ENCODE measurements at regions not wholly inside any gene's neighbourhood (a gene's known extent, or its start where the extent isn't known, plus 50 kb on each side); places are given as distances from the start of the nearest gene placed in this dataset.
A peak's percentile ranks its signal among the peaks of the same experiment; 100 is the strongest.

- Histone ChIP-seq H3K9ac (ENCODE audit: low read depth in 1 of 2, low read length in 2 of 2) (peak overlapping the region; percentile 85), H3K36me3 (ENCODE audit: control insufficient read depth in 2 of 2, insufficient read depth in 2 of 2, low read length in 2 of 2) (no peaks in the 10 kb centered on the region), H3K27ac (ENCODE audit: low read depth in 2 of 2, low read length in 2 of 2) (peak overlapping the region; percentile 81 to 86), H3K4me3 (ENCODE audit: low read length in 2 of 2) (peak overlapping the region; percentile 80 to 99), H3K9me3 (ENCODE audit: control insufficient read depth in 2 of 2, low read length in 2 of 2) (no peaks in the 10 kb centered on the region), H3K4me1 (ENCODE audit: control insufficient read depth in 2 of 2, insufficient read depth in 2 of 2, low read length in 2 of 2) (peaks cover 19 to 21% of the 10 kb centered on the region in 2 donors), H3K27me3 (ENCODE audit: control insufficient read depth in 2 of 2, insufficient read depth in 2 of 2, low read length in 2 of 2) (no peaks in the 10 kb centered on the region)
Measured at GRCh38 chr1:9428601-9429341, 110.5 kb upstream of the SLC25A33 start.

GRCh38 chr1:9429342-9429711, 109.9 kb upstream of the SLC25A33 start:
- H3K27me3 ChIP-seq (ENCODE audit: control insufficient read depth in 2 of 2, insufficient read depth in 2 of 2, low read length in 2 of 2) = no peaks in the 10 kb centered on the region
- peaks cover 24% of the 10 kb centered on the region in 2 donors for H3K4me1 ChIP-seq (ENCODE audit: control insufficient read depth in 2 of 2, insufficient read depth in 2 of 2, low read length in 2 of 2)
- no peaks in the 10 kb centered on the region for H3K9me3 ChIP-seq (ENCODE audit: control insufficient read depth in 2 of 2, low read length in 2 of 2)
- H3K27ac ChIP-seq (ENCODE audit: low read depth in 2 of 2, low read length in 2 of 2) = peak overlapping the region; percentile 67 to 86
- H3K36me3 ChIP-seq (ENCODE audit: control insufficient read depth in 2 of 2, insufficient read depth in 2 of 2, low read length in 2 of 2) = no peaks in the 10 kb centered on the region
- H3K4me3 ChIP-seq (ENCODE audit: low read length in 2 of 2) = peak overlapping the region; percentile 80 to 99
- H3K9ac ChIP-seq (ENCODE audit: low read depth in 1 of 2, low read length in 2 of 2) = peak overlapping the region; percentile 85

GRCh38 chr1:9434247-9435152, 104.8 kb upstream of the SLC25A33 start:
- peak overlapping the region in 1 of 2 donors; percentile 92 for H3K27ac ChIP-seq (ENCODE audit: low read depth in 2 of 2, low read length in 2 of 2)
- no peaks in the 10 kb centered on the region for H3K27me3 ChIP-seq (ENCODE audit: control insufficient read depth in 2 of 2, insufficient read depth in 2 of 2, low read length in 2 of 2)
- H3K36me3 ChIP-seq (ENCODE audit: control insufficient read depth in 2 of 2, insufficient read depth in 2 of 2, low read length in 2 of 2) = no peaks in the 10 kb centered on the region
- H3K9ac ChIP-seq (ENCODE audit: low read depth in 1 of 2, low read length in 2 of 2) = no peak overlapping the region
- H3K9me3 ChIP-seq (ENCODE audit: control insufficient read depth in 2 of 2, low read length in 2 of 2) = no peaks in the 10 kb centered on the region
- H3K4me3 ChIP-seq (ENCODE audit: low read length in 2 of 2) = no peak overlapping the region
- H3K4me1 ChIP-seq (ENCODE audit: control insufficient read depth in 2 of 2, insufficient read depth in 2 of 2, low read length in 2 of 2) = peaks cover 28 to 52% of the 10 kb centered on the region in 2 donors

GRCh38 chr1:9435153-9435636, 104.1 kb upstream of the SLC25A33 start:
- H3K9me3 ChIP-seq (ENCODE audit: control insufficient read depth in 2 of 2, low read length in 2 of 2) = no peaks in the 10 kb centered on the region
- H3K4me3 ChIP-seq (ENCODE audit: low read length in 2 of 2) = peak overlapping the region; percentile 6 to 23
- H3K36me3 ChIP-seq (ENCODE audit: control insufficient read depth in 2 of 2, insufficient read depth in 2 of 2, low read length in 2 of 2) = no peaks in the 10 kb centered on the region
- H3K27me3 ChIP-seq (ENCODE audit: control insufficient read depth in 2 of 2, insufficient read depth in 2 of 2, low read length in 2 of 2) = no peaks in the 10 kb centered on the region
- H3K27ac ChIP-seq (ENCODE audit: low read depth in 2 of 2, low read length in 2 of 2) = peak overlapping the region; percentile 72 to 92
- peaks cover 27 to 50% of the 10 kb centered on the region in 2 donors for H3K4me1 ChIP-seq (ENCODE audit: control insufficient read depth in 2 of 2, insufficient read depth in 2 of 2, low read length in 2 of 2)
- peak overlapping the region in 1 of 2 donors; percentile 56 for H3K9ac ChIP-seq (ENCODE audit: low read depth in 1 of 2, low read length in 2 of 2)

- peak overlapping the region in 1 of 2 donors; percentile 56 for H3K9ac ChIP-seq (ENCODE audit: low read depth in 1 of 2, low read length in 2 of 2)
- peaks cover 27 to 55% of the 10 kb centered on the region in 2 donors for H3K4me1 ChIP-seq (ENCODE audit: control insufficient read depth in 2 of 2, insufficient read depth in 2 of 2, low read length in 2 of 2)
- H3K9me3 ChIP-seq (ENCODE audit: control insufficient read depth in 2 of 2, low read length in 2 of 2) = no peaks in the 10 kb centered on the region
- H3K4me3 ChIP-seq (ENCODE audit: low read length in 2 of 2) = peak overlapping the region in 1 of 2 donors; percentile 6
- H3K36me3 ChIP-seq (ENCODE audit: control insufficient read depth in 2 of 2, insufficient read depth in 2 of 2, low read length in 2 of 2) = no peaks in the 10 kb centered on the region
- H3K27ac ChIP-seq (ENCODE audit: low read depth in 2 of 2, low read length in 2 of 2) = peak overlapping the region; percentile 72 to 92
- no peaks in the 10 kb centered on the region for H3K27me3 ChIP-seq (ENCODE audit: control insufficient read depth in 2 of 2, insufficient read depth in 2 of 2, low read length in 2 of 2)
Measured at GRCh38 chr1:9435854-9436640, 103.2 kb upstream of the SLC25A33 start.

GRCh38 chr1:9437961-9438430, 101.3 kb upstream of the SLC25A33 start:
- Histone ChIP-seq H3K9ac (ENCODE audit: low read depth in 1 of 2, low read length in 2 of 2) (peak overlapping the region in 1 of 2 donors; percentile 35), H3K9me3 (ENCODE audit: control insufficient read depth in 2 of 2, low read length in 2 of 2) (no peaks in the 10 kb centered on the region), H3K27me3 (ENCODE audit: control insufficient read depth in 2 of 2, insufficient read depth in 2 of 2, low read length in 2 of 2) (no peaks in the 10 kb centered on the region), H3K27ac (ENCODE audit: low read depth in 2 of 2, low read length in 2 of 2) (peak overlapping the region; percentile 33 to 61), H3K4me3 (ENCODE audit: low read length in 2 of 2) (no peak overlapping the region), H3K4me1 (ENCODE audit: control insufficient read depth in 2 of 2, insufficient read depth in 2 of 2, low read length in 2 of 2) (peaks cover 29 to 55% of the 10 kb centered on the region in 2 donors), H3K36me3 (ENCODE audit: control insufficient read depth in 2 of 2, insufficient read depth in 2 of 2, low read length in 2 of 2) (no peaks in the 10 kb centered on the region)

GRCh38 chr1:9438431-9439073, 100.7 kb upstream of the SLC25A33 start:
- Histone ChIP-seq H3K4me3 (ENCODE audit: low read length in 2 of 2) (no peak overlapping the region), H3K4me1 (ENCODE audit: control insufficient read depth in 2 of 2, insufficient read depth in 2 of 2, low read length in 2 of 2) (peaks cover 29 to 55% of the 10 kb centered on the region in 2 donors), H3K27ac (ENCODE audit: low read depth in 2 of 2, low read length in 2 of 2) (peak overlapping the region; percentile 29 to 61), H3K9me3 (ENCODE audit: control insufficient read depth in 2 of 2, low read length in 2 of 2) (no peaks in the 10 kb centered on the region), H3K27me3 (ENCODE audit: control insufficient read depth in 2 of 2, insufficient read depth in 2 of 2, low read length in 2 of 2) (no peaks in the 10 kb centered on the region), H3K9ac (ENCODE audit: low read depth in 1 of 2, low read length in 2 of 2) (no peak overlapping the region), H3K36me3 (ENCODE audit: control insufficient read depth in 2 of 2, insufficient read depth in 2 of 2, low read length in 2 of 2) (no peaks in the 10 kb centered on the region)

- peaks cover 28 to 50% of the 10 kb centered on the region in 2 donors for H3K4me1 ChIP-seq (ENCODE audit: control insufficient read depth in 2 of 2, insufficient read depth in 2 of 2, low read length in 2 of 2)
- no peaks in the 10 kb centered on the region for H3K27me3 ChIP-seq (ENCODE audit: control insufficient read depth in 2 of 2, insufficient read depth in 2 of 2, low read length in 2 of 2)
- H3K27ac ChIP-seq (ENCODE audit: low read depth in 2 of 2, low read length in 2 of 2) = peak overlapping the region; percentile 29 to 61
- no peaks in the 10 kb centered on the region for H3K9me3 ChIP-seq (ENCODE audit: control insufficient read depth in 2 of 2, low read length in 2 of 2)
- no peaks in the 10 kb centered on the region for H3K36me3 ChIP-seq (ENCODE audit: control insufficient read depth in 2 of 2, insufficient read depth in 2 of 2, low read length in 2 of 2)
- no peak overlapping the region for H3K9ac ChIP-seq (ENCODE audit: low read depth in 1 of 2, low read length in 2 of 2)
- no peak overlapping the region for H3K4me3 ChIP-seq (ENCODE audit: low read length in 2 of 2)
Measured at GRCh38 chr1:9439074-9439761, 100.0 kb upstream of the SLC25A33 start.

- no peaks in the 10 kb centered on the region for H3K27me3 ChIP-seq (ENCODE audit: control insufficient read depth in 2 of 2, insufficient read depth in 2 of 2, low read length in 2 of 2)
- no peaks in the 10 kb centered on the region for H3K36me3 ChIP-seq (ENCODE audit: control insufficient read depth in 2 of 2, insufficient read depth in 2 of 2, low read length in 2 of 2)
- H3K9ac ChIP-seq (ENCODE audit: low read depth in 1 of 2, low read length in 2 of 2) = no peak overlapping the region
- H3K27ac ChIP-seq (ENCODE audit: low read depth in 2 of 2, low read length in 2 of 2) = no peak overlapping the region
- peaks cover 23 to 40% of the 10 kb centered on the region in 2 donors for H3K4me1 ChIP-seq (ENCODE audit: control insufficient read depth in 2 of 2, insufficient read depth in 2 of 2, low read length in 2 of 2)
- H3K9me3 ChIP-seq (ENCODE audit: control insufficient read depth in 2 of 2, low read length in 2 of 2) = no peaks in the 10 kb centered on the region
- no peak overlapping the region for H3K4me3 ChIP-seq (ENCODE audit: low read length in 2 of 2)
Measured at GRCh38 chr1:9440261-9440660, 99.0 kb upstream of the SLC25A33 start.
